ENCODE measurements at regions not wholly inside any gene's neighbourhood (a gene's known extent, or its start where the extent isn't known, plus 50 kb on each side); places are given as distances from the start of the nearest gene placed in this dataset.

DNA sequence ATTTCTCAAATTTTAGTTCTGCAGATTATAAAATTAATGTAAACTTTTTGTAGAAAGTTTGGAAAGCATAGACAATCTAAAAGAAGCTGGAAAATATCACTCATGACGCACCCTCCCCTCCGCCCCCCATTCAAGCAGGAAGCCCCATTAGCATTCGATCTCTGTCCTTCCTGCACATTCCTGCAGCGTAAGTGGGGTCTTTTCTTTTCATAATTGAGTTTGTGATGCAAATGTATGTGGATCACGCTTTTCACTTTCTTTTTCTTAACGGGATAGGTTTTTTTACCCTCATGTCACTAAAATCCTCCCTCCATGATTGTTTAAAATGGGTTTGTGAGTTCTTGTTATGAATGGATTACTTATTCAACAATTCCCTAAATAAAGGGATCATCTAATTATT is 181.7 kb upstream of the HDAC4 start:
- TF ChIP-seq, protein P1, sequence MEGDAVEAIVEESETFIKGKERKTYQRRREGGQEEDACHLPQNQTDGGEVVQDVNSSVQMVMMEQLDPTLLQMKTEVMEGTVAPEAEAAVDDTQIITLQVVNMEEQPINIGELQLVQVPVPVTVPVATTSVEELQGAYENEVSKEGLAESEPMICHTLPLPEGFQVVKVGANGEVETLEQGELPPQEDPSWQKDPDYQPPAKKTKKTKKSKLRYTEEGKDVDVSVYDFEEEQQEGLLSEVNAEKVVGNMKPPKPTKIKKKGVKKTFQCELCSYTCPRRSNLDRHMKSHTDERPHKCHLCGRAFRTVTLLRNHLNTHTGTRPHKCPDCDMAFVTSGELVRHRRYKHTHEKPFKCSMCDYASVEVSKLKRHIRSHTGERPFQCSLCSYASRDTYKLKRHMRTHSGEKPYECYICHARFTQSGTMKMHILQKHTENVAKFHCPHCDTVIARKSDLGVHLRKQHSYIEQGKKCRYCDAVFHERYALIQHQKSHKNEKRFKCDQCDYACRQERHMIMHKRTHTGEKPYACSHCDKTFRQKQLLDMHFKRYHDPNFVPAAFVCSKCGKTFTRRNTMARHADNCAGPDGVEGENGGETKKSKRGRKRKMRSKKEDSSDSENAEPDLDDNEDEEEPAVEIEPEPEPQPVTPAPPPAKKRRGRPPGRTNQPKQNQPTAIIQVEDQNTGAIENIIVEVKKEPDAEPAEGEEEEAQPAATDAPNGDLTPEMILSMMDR (IDR thresholded peaks at IDR 0.05) = no peak
- no peak for TF ChIP-seq POLR2A (IDR thresholded peaks at IDR 0.05)
